ENCODE measurements at regions not wholly inside any gene's neighbourhood (a gene's known extent, or its start where the extent isn't known, plus 50 kb on each side); places are given as distances from the start of the nearest gene placed in this dataset.

GRCh38 chr5:28284788-28285187, 1246.4 kb upstream of the CDH9 start:
- TF ChIP-seq CTCF (IDR thresholded peaks at IDR 0.05; ENCODE audit: low read depth, low read length) = no peak
- no peak for TF ChIP-seq POLR2A (IDR thresholded peaks at IDR 0.05; ENCODE audit: extremely low read depth, insufficient read length)
- TF ChIP-seq MAX (IDR thresholded peaks at IDR 0.05; ENCODE audit: low read depth, low read length) = no peak
- no peak for TF ChIP-seq MYC (IDR thresholded peaks at IDR 0.05; ENCODE audit: low read depth, low read length)
